ENCODE measurements at regions not wholly inside any gene's neighbourhood (a gene's known extent, or its start where the extent isn't known, plus 50 kb on each side); places are given as distances from the start of the nearest gene placed in this dataset.

- no peak for DNase-seq
These were observed 185.6 kb upstream of the SFRP2 start for GRCh38 chr4:153974452-153974851.

GRCh38 chr4:153973942-153974341 lies 185.1 kb upstream of the SFRP2 start:
- no peak for DNase-seq

GRCh38 chr4:153971899-153972298 lies 183.0 kb upstream of the SFRP2 start:
- no peak for DNase-seq

- DNase-seq = no peak
These were observed 181.3 kb upstream of the SFRP2 start for GRCh38 chr4:153970169-153970568.

- DNase-seq = no peak
These were observed 180.7 kb upstream of the SFRP2 start for GRCh38 chr4:153969542-153969941.

- no peak for DNase-seq
These were observed 177.8 kb upstream of the SFRP2 start for GRCh38 chr4:153966641-153967040.

- DNase-seq = no peak
These were observed 174.3 kb upstream of the SFRP2 start for GRCh38 chr4:153963216-153963615.

- no peak for DNase-seq
These were observed 173.6 kb upstream of the SFRP2 start for GRCh38 chr4:153962311-153963039.

- no peak for DNase-seq
These were observed 166.4 kb upstream of the SFRP2 start for GRCh38 chr4:153955327-153955726.

- no peak for DNase-seq
These were observed 165.8 kb upstream of the SFRP2 start for GRCh38 chr4:153954654-153955053.

GRCh38 chr4:153950100-153950979 lies 161.5 kb upstream of the SFRP2 start:
- no peak for DNase-seq

- DNase-seq = no peak
These were observed 159.2 kb upstream of the SFRP2 start for GRCh38 chr4:153948041-153948440.

GRCh38 chr4:153947124-153947523 lies 158.2 kb upstream of the SFRP2 start:
- no peak for DNase-seq

- DNase-seq = no peak
These were observed 156.8 kb upstream of the SFRP2 start for GRCh38 chr4:153945704-153946103.

- no peak for DNase-seq
These were observed 155.0 kb upstream of the SFRP2 start for GRCh38 chr4:153943738-153944415.

- no peak for DNase-seq
These were observed 152.0 kb upstream of the SFRP2 start for GRCh38 chr4:153940916-153941315.

- DNase-seq = no peak
These were observed 150.7 kb upstream of the SFRP2 start for GRCh38 chr4:153939570-153939969.

GRCh38 chr4:153938994-153939393 lies 150.1 kb upstream of the SFRP2 start:
- no peak for DNase-seq

GRCh38 chr4:153937289-153937688 lies 148.4 kb upstream of the SFRP2 start:
- no peak for DNase-seq

- no peak for DNase-seq
These were observed 147.2 kb upstream of the SFRP2 start for GRCh38 chr4:153936121-153936520.

- no peak for DNase-seq
These were observed 145.8 kb upstream of the SFRP2 start for GRCh38 chr4:153934688-153935017.

GRCh38 chr4:153933915-153934687 lies 145.2 kb upstream of the SFRP2 start:
- DNase-seq = no peak

- no peak for DNase-seq
These were observed 142.9 kb upstream of the SFRP2 start for GRCh38 chr4:153931804-153932203.
